ENCODE measurements at regions not wholly inside any gene's neighbourhood (a gene's known extent, or its start where the extent isn't known, plus 50 kb on each side); places are given as distances from the start of the nearest gene placed in this dataset.

DNA sequence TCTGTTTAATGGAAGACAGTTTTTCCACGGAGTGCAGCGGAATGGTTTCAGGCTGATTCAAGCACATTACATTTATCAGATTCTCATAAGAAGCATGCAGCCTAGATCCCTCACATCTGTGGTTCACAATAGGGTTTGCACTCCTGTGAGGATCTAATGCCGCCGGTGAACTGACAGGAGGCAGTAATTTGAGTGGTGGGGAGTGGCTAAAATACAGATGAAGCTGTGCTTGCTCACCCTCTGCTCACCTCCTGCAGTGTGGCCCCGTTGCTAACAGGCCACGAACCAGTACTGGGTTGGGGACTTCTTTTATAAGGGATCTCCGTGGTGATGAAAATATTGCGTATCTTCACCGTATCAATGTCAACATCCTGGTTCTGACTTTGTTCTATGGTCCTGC, 107.8 kb downstream of the OTX2 start:
- BruUV-seq (replicated peaks) = no TSS peak
- no peaks in the 10 kb centered on the region for H3K4me1 ChIP-seq (ENCODE audit: control insufficient read depth, insufficient read depth, low read length)

More for the DNA sequence above, 107.8 kb downstream of the OTX2 start:
- Histone ChIP-seq H4K20me1 (ENCODE audit: insufficient read depth, low read length) (no peaks in the 10 kb centered on the region), H2AK5ac (ENCODE audit: low read depth, low read length) (no peak overlapping the region), H3K9me1 (ENCODE audit: insufficient read depth, low read length) (no peaks in the 10 kb centered on the region), H3K18ac (ENCODE audit: low read depth, low read length) (no peak overlapping the region), H3K14ac (replicated peaks; ENCODE audit: low read depth, low read length) (no peak overlapping the region), H2AK9ac (replicated peaks; ENCODE audit: low read depth, low read length, poor library complexity) (no peak overlapping the region), H3K9me3 (ENCODE audit: control insufficient read depth, insufficient read depth, low read length) (no peaks in the 10 kb centered on the region), H2AFZ (replicated peaks; ENCODE audit: low read length, poor library complexity) (no peak overlapping the region), H3K9ac (ENCODE audit: low read depth, low read length) (no peak overlapping the region), H3K4me3 (ENCODE audit: insufficient read depth, low read depth, low read length) (no peak overlapping the region), H4K91ac (ENCODE audit: insufficient read depth, low read depth, low read length) (no peak overlapping the region), H3K56ac (ENCODE audit: extremely low read depth, insufficient read depth, low read length) (no peak overlapping the region), H3K36me3 (ENCODE audit: control insufficient read depth, insufficient read depth, low read length) (no peaks in the 10 kb centered on the region), H3K4me2 (ENCODE audit: low read depth, low read length) (no peak overlapping the region), H2BK5ac (ENCODE audit: low read depth, low read length, poor library complexity, severe bottlenecking) (no peak overlapping the region), H4K5ac (ENCODE audit: low read depth, low read length) (no peak overlapping the region), H2BK15ac (ENCODE audit: low read depth, low read length) (no peak overlapping the region), H3K79me1 (ENCODE audit: low read depth in 1 of 2, low read length in 2 of 2) (no peaks in the 10 kb centered on the region), H3K27ac (ENCODE audit: insufficient read depth, low read length) (no peak overlapping the region), H3K27me3 (ENCODE audit: control insufficient read depth, insufficient read depth, low read length) (no peaks in the 10 kb centered on the region; the same call in 1 of the 2 replicates), H4K8ac (ENCODE audit: low read depth in 2 of 2, low read length in 2 of 2) (no peak overlapping the region), H2BK120ac (ENCODE audit: low read depth, low read length) (no peak overlapping the region), H3K23ac (ENCODE audit: low read depth, low read length) (no peak overlapping the region), H3K4ac (ENCODE audit: low read depth, low read length) (no peak overlapping the region), H2BK20ac (ENCODE audit: low read depth, low read length) (no peak overlapping the region)
- intact Hi-C loops (cut with micrococcal nuclease) (no loop called here), dilution Hi-C loops (cut with HindIII; ENCODE audit: low sequenced_read_pairs, unreplicated experiment) (no loop called here), in situ Hi-C loops (cut with MboI; ENCODE audit: low sequenced_read_pairs) (no loop called here)
- POLR2A ChIA-PET (ENCODE audit: unreplicated experiment) = no interaction called here
- DNase-seq (no peak), ATAC-seq (ENCODE audit: low read depth) (no peak)
- TF ChIP-seq RCOR1 (IDR thresholded peaks at IDR 0.05; ENCODE audit: insufficient replicate concordance, low read length) (no peak), SMC3 (IDR thresholded peaks at IDR 0.05; ENCODE audit: low read depth, low read length) (no peak), MAFK (IDR thresholded peaks at IDR 0.05; ENCODE audit: low read depth, low read length) (no peak), MAZ (IDR thresholded peaks at IDR 0.05; ENCODE audit: borderline replicate concordance, low read depth, low read length) (no peak), POLR2A (IDR thresholded peaks at IDR 0.05; ENCODE audit: low read depth, low read length) (no peak), RAD21 (IDR thresholded peaks at IDR 0.05; ENCODE audit: low read length) (no peak), NFE2L2 (IDR thresholded peaks at IDR 0.05; ENCODE audit: low read depth, low read length) (no peak), MXI1 (IDR thresholded peaks at IDR 0.05; ENCODE audit: borderline replicate concordance, low read depth, low read length) (no peak), CHD1 (IDR thresholded peaks at IDR 0.05; ENCODE audit: low read depth, low read length) (no peak), FOS (IDR thresholded peaks at IDR 0.05; ENCODE audit: low read depth, low read length) (no peak), BHLHE40 (IDR thresholded peaks at IDR 0.05; ENCODE audit: low read depth, low read length) (no peak), CEBPB (IDR thresholded peaks at IDR 0.05; ENCODE audit: low read depth, low read length) (no peak), RFX5 (IDR thresholded peaks at IDR 0.05; ENCODE audit: low read depth, low read length) (no peak)
- TF ChIP-seq, protein P1, sequence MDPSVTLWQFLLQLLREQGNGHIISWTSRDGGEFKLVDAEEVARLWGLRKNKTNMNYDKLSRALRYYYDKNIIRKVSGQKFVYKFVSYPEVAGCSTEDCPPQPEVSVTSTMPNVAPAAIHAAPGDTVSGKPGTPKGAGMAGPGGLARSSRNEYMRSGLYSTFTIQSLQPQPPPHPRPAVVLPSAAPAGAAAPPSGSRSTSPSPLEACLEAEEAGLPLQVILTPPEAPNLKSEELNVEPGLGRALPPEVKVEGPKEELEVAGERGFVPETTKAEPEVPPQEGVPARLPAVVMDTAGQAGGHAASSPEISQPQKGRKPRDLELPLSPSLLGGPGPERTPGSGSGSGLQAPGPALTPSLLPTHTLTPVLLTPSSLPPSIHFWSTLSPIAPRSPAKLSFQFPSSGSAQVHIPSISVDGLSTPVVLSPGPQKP (IDR thresholded peaks at IDR 0.05; ENCODE audit: borderline replicate concordance, low read depth, low read length) = no peak
- TF ChIP-seq, protein P2, sequence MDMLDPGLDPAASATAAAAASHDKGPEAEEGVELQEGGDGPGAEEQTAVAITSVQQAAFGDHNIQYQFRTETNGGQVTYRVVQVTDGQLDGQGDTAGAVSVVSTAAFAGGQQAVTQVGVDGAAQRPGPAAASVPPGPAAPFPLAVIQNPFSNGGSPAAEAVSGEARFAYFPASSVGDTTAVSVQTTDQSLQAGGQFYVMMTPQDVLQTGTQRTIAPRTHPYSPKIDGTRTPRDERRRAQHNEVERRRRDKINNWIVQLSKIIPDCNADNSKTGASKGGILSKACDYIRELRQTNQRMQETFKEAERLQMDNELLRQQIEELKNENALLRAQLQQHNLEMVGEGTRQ (IDR thresholded peaks at IDR 0.05; ENCODE audit: low read depth, low read length) = no peak
- TF ChIP-seq, protein P3, sequence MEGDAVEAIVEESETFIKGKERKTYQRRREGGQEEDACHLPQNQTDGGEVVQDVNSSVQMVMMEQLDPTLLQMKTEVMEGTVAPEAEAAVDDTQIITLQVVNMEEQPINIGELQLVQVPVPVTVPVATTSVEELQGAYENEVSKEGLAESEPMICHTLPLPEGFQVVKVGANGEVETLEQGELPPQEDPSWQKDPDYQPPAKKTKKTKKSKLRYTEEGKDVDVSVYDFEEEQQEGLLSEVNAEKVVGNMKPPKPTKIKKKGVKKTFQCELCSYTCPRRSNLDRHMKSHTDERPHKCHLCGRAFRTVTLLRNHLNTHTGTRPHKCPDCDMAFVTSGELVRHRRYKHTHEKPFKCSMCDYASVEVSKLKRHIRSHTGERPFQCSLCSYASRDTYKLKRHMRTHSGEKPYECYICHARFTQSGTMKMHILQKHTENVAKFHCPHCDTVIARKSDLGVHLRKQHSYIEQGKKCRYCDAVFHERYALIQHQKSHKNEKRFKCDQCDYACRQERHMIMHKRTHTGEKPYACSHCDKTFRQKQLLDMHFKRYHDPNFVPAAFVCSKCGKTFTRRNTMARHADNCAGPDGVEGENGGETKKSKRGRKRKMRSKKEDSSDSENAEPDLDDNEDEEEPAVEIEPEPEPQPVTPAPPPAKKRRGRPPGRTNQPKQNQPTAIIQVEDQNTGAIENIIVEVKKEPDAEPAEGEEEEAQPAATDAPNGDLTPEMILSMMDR (conservative IDR thresholded peaks at IDR 0.05; ENCODE audit: low read depth, low read length) = no peak
- WGBS, 2 experiments (ENCODE audit: extremely low coverage in 2 of 2, insufficient read length in 1 of 2) = 73% methylated on average over 3 of the region's 9 CpGs; no CpG with 5 or more reads in 1 of the 2 experiments
- CTCF ChIA-PET = no interaction called here

Data from IMR-90 (cell line).